SJSA1 (cell line): ENCODE measurements at regions not wholly inside any gene's neighbourhood (a gene's known extent, or its start where the extent isn't known, plus 50 kb on each side); places are given as distances from the start of the nearest gene placed in this dataset.

ENCODE experiments used
- DNase-seq, 2 experiments: peaks; one replicate each; pipeline ENCODE4 v3.0.0-alpha.2; 2015 to 2020; ENCODE audit warnings: low spot score in 2 of 2, low read depth in 1 of 2
- H3K27ac ChIP-seq: fragments of 250-450 bp; sonication (Bioruptor Pico); 2 replicates; pipeline ENCODE4 v1.5.1; 2020; ENCODE audit warnings: mild to moderate bottlenecking, moderate library complexity
- H3K27me3 ChIP-seq: fragments of 250-450 bp; sonication (Bioruptor Pico); replicated peaks from 2 replicates; pipeline ENCODE4 v1.5.1; 2020; ENCODE audit warnings: mild to moderate bottlenecking, moderate library complexity
- H3K36me3 ChIP-seq: fragments of 250-450 bp; sonication (Bioruptor Pico); 2 replicates; pipeline ENCODE4 v1.5.1; 2020; ENCODE audit warnings: mild to moderate bottlenecking
- H3K4me1 ChIP-seq: fragments of 250-450 bp; sonication (Bioruptor Pico); replicated peaks from 2 replicates; pipeline ENCODE4 v1.6.1; 2021; ENCODE audit warnings: mild to moderate bottlenecking
- H3K4me3 ChIP-seq: fragments of 250-450 bp; sonication (Bioruptor Pico); 2 replicates; pipeline ENCODE4 v1.5.1; 2020; ENCODE audit warnings: mild to moderate bottlenecking
- H3K9me3 ChIP-seq: fragments of 250-450 bp; sonication (Bioruptor Pico); replicated peaks from 2 replicates; pipeline ENCODE4 v1.5.1; 2020; ENCODE audit warnings: mild to moderate bottlenecking

GRCh38 chr17:52389632-52390031, 231.1 kb upstream of the CA10 start:
- no peak for DNase-seq
- Histone ChIP-seq H3K4me3 (no peak overlapping the region), H3K36me3 (no peaks in the 10 kb centered on the region), H3K9me3 (0 out of 2 replicates have a peak, but pooled peaks cover 5% of the 10 kb centered on the region), H3K4me1 (no peaks in the 10 kb centered on the region), H3K27me3 (no peaks in the 10 kb centered on the region), H3K27ac (no peak overlapping the region)

- H3K9me3 ChIP-seq, result 0 out of 2 replicates have a peak, but pooled peaks cover 5% of the 10 kb centered on the region
- no peak overlapping the region for H3K27ac ChIP-seq
- H3K36me3 ChIP-seq, result no peaks in the 10 kb centered on the region
- H3K27me3 ChIP-seq, result no peaks in the 10 kb centered on the region
- H3K4me3 ChIP-seq, result no peak overlapping the region
- DNase-seq, result no peak
- no peaks in the 10 kb centered on the region for H3K4me1 ChIP-seq
Measured at GRCh38 chr17:52388941-52389340, 230.4 kb upstream of the CA10 start.

GRCh38 chr17:52384695-52385094, 226.2 kb upstream of the CA10 start:
- 0 out of 2 replicates have a peak, but pooled peaks cover 7% of the 10 kb centered on the region for H3K9me3 ChIP-seq
- H3K4me1 ChIP-seq, result no peaks in the 10 kb centered on the region
- H3K36me3 ChIP-seq, result no peaks in the 10 kb centered on the region
- no peak for DNase-seq
- no peaks in the 10 kb centered on the region for H3K27me3 ChIP-seq
- H3K27ac ChIP-seq, result no peak overlapping the region
- H3K4me3 ChIP-seq, result no peak overlapping the region

GRCh38 chr17:52383493-52384100, 225.1 kb upstream of the CA10 start:
- no peak overlapping the region for H3K4me3 ChIP-seq
- no peak overlapping the region for H3K27ac ChIP-seq
- peak in 1 of 2 experiments; percentile 24 for DNase-seq
- no peaks in the 10 kb centered on the region for H3K4me1 ChIP-seq
- no peaks in the 10 kb centered on the region for H3K27me3 ChIP-seq
- H3K36me3 ChIP-seq, result no peaks in the 10 kb centered on the region
- 0 out of 2 replicates have a peak, but pooled peaks cover 5% of the 10 kb centered on the region for H3K9me3 ChIP-seq

- Histone ChIP-seq H3K9me3 (peaks cover 5% of the 10 kb centered on the region; the same call in 1 of the 2 replicates), H3K27ac (no peak overlapping the region), H3K4me3 (no peak overlapping the region), H3K36me3 (no peaks in the 10 kb centered on the region), H3K27me3 (no peaks in the 10 kb centered on the region), H3K4me1 (no peaks in the 10 kb centered on the region)
- DNase-seq, result no peak
Measured at GRCh38 chr17:52378860-52379259, 220.3 kb upstream of the CA10 start.

- no peak overlapping the region for H3K27ac ChIP-seq
- H3K4me1 ChIP-seq, result no peaks in the 10 kb centered on the region
- DNase-seq, result no peak
- peaks cover 2% of the 10 kb centered on the region; the same call in 1 of the 2 replicates for H3K9me3 ChIP-seq
- no peaks in the 10 kb centered on the region for H3K27me3 ChIP-seq
- H3K36me3 ChIP-seq, result no peaks in the 10 kb centered on the region
- no peak overlapping the region for H3K4me3 ChIP-seq
Measured at GRCh38 chr17:52376137-52376536, 217.6 kb upstream of the CA10 start.

- Histone ChIP-seq H3K27me3 (no peaks in the 10 kb centered on the region), H3K4me1 (no peaks in the 10 kb centered on the region), H3K27ac (no peak overlapping the region), H3K9me3 (no peaks in the 10 kb centered on the region), H3K36me3 (no peaks in the 10 kb centered on the region), H3K4me3 (no peak overlapping the region)
- DNase-seq, result no peak
Measured at GRCh38 chr17:52368886-52369285, 210.4 kb upstream of the CA10 start.

GRCh38 chr17:52357854-52358253, 199.3 kb upstream of the CA10 start:
- Histone ChIP-seq H3K9me3 (peaks cover 8% of the 10 kb centered on the region), H3K27ac (no peak overlapping the region), H3K27me3 (no peaks in the 10 kb centered on the region; the same call in 1 of the 2 replicates), H3K4me3 (no peak overlapping the region), H3K36me3 (no peaks in the 10 kb centered on the region), H3K4me1 (no peaks in the 10 kb centered on the region)
- no peak for DNase-seq

- Histone ChIP-seq H3K4me3 (no peak overlapping the region), H3K9me3 (peaks cover 8% of the 10 kb centered on the region; the same call in 1 of the 2 replicates), H3K36me3 (no peaks in the 10 kb centered on the region), H3K4me1 (no peaks in the 10 kb centered on the region), H3K27me3 (no peaks in the 10 kb centered on the region; the same call in 1 of the 2 replicates), H3K27ac (no peak overlapping the region)
- no peak for DNase-seq
Measured at GRCh38 chr17:52336796-52337195, 178.3 kb upstream of the CA10 start.

GRCh38 chr17:52306314-52306713, 147.8 kb upstream of the CA10 start:
- Histone ChIP-seq H3K4me1 (no peaks in the 10 kb centered on the region), H3K4me3 (no peak overlapping the region), H3K36me3 (no peaks in the 10 kb centered on the region), H3K27me3 (no peaks in the 10 kb centered on the region), H3K27ac (no peak overlapping the region), H3K9me3 (no peaks in the 10 kb centered on the region)
- no peak for DNase-seq

- no peaks in the 10 kb centered on the region; the same call in 1 of the 2 replicates for H3K9me3 ChIP-seq
- no peaks in the 10 kb centered on the region for H3K4me1 ChIP-seq
- DNase-seq, result no peak
- no peak overlapping the region for H3K4me3 ChIP-seq
- H3K27ac ChIP-seq, result no peak overlapping the region
- H3K36me3 ChIP-seq, result no peaks in the 10 kb centered on the region
- H3K27me3 ChIP-seq, result no peaks in the 10 kb centered on the region
Measured at GRCh38 chr17:52298881-52299280, 140.4 kb upstream of the CA10 start.

GRCh38 chr17:52297230-52298010, 138.9 kb upstream of the CA10 start:
- no peak overlapping the region for H3K4me3 ChIP-seq
- DNase-seq, result no peak
- no peaks in the 10 kb centered on the region; the same call in 1 of the 2 replicates for H3K9me3 ChIP-seq
- no peaks in the 10 kb centered on the region for H3K27me3 ChIP-seq
- no peak overlapping the region for H3K27ac ChIP-seq
- H3K36me3 ChIP-seq, result no peaks in the 10 kb centered on the region
- H3K4me1 ChIP-seq, result no peaks in the 10 kb centered on the region

- Histone ChIP-seq H3K36me3 (no peaks in the 10 kb centered on the region), H3K27me3 (no peaks in the 10 kb centered on the region), H3K9me3 (peaks cover 5% of the 10 kb centered on the region), H3K27ac (no peak overlapping the region), H3K4me3 (no peak overlapping the region), H3K4me1 (no peaks in the 10 kb centered on the region)
- no peak for DNase-seq
Measured at GRCh38 chr17:52294301-52294700, 135.8 kb upstream of the CA10 start.

GRCh38 chr17:52287611-52288010, 129.1 kb upstream of the CA10 start:
- no peaks in the 10 kb centered on the region for H3K4me1 ChIP-seq
- DNase-seq, result no peak
- H3K27me3 ChIP-seq, result no peaks in the 10 kb centered on the region
- no peak overlapping the region for H3K4me3 ChIP-seq
- H3K36me3 ChIP-seq, result no peaks in the 10 kb centered on the region
- H3K9me3 ChIP-seq, result peaks cover 5% of the 10 kb centered on the region
- no peak overlapping the region for H3K27ac ChIP-seq
